ENCODE measurements at regions not wholly inside any gene's neighbourhood (a gene's known extent, or its start where the extent isn't known, plus 50 kb on each side); places are given as distances from the start of the nearest gene placed in this dataset.

DNA sequence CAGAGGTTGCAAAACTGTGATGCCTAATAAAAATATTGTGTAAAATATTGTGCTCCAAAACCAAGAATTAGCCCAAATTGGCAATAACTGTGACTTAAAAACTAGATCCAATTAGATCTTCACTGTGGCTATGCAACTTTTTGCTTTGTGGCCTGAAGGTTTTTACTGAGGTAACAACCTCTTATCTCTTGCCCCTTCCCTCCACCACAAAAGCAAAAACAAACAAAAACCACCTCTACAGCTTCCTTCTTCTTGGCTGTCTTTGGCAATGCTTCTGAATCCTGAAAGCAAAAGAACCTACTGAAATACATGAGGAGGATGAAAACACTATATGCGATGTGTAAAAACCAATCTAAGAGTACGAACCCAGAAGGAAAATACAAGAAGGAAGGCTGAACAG lies 226.7 kb upstream of the MBL2 start:
- DNase-seq, result no peak
- Histone ChIP-seq H4K20me1 (ENCODE audit: control insufficient read depth, insufficient read depth, low read length, poor library complexity, severe bottlenecking) (no peaks in the 10 kb centered on the region), H3K9me3 (ENCODE audit: control extremely low read depth in 1 of 3, control insufficient read depth in 2 of 3, insufficient read depth in 1 of 3, low read length in 2 of 3) (no peaks in the 10 kb centered on the region), H3K79me2 (ENCODE audit: control insufficient read depth, insufficient read depth, low read length) (no peaks in the 10 kb centered on the region), H2AFZ (ENCODE audit: insufficient read depth, low read depth, low read length, poor library complexity, severe bottlenecking) (no peak overlapping the region), H3K36me3 (replicated peaks in 1 of 2; ENCODE audit: control extremely low read depth in 1 of 2, control insufficient read depth in 1 of 2, extremely low read depth in 1 of 2, insufficient read depth in 2 of 2, low read length in 1 of 2) (no peaks in the 10 kb centered on the region), H3K4me3 (ENCODE audit: control extremely low read depth in 1 of 5, extremely low read depth in 1 of 5, insufficient read depth in 1 of 5, low read depth in 2 of 5, low read length in 4 of 5) (no peak overlapping the region), H3K27me3 (replicated peaks in 1 of 4; ENCODE audit: control extremely low read depth in 1 of 4, control insufficient read depth in 3 of 4, insufficient read depth in 4 of 4, low read length in 3 of 4) (no peaks in the 10 kb centered on the region), H3K4me2 (replicated peaks; ENCODE audit: low read depth, low read length, poor library complexity, severe bottlenecking) (no peak overlapping the region), H3K9ac (ENCODE audit: low read length) (no peak overlapping the region), H3K27ac (ENCODE audit: low read length in 2 of 2) (no peak overlapping the region), H3K4me1 (ENCODE audit: control insufficient read depth in 2 of 2, insufficient read depth in 2 of 2, low read length in 2 of 2) (no peaks in the 10 kb centered on the region)
- H3K4me1 Mint-ChIP-seq, result no peaks in the 10 kb centered on the region
- TF ChIP-seq, protein P1, sequence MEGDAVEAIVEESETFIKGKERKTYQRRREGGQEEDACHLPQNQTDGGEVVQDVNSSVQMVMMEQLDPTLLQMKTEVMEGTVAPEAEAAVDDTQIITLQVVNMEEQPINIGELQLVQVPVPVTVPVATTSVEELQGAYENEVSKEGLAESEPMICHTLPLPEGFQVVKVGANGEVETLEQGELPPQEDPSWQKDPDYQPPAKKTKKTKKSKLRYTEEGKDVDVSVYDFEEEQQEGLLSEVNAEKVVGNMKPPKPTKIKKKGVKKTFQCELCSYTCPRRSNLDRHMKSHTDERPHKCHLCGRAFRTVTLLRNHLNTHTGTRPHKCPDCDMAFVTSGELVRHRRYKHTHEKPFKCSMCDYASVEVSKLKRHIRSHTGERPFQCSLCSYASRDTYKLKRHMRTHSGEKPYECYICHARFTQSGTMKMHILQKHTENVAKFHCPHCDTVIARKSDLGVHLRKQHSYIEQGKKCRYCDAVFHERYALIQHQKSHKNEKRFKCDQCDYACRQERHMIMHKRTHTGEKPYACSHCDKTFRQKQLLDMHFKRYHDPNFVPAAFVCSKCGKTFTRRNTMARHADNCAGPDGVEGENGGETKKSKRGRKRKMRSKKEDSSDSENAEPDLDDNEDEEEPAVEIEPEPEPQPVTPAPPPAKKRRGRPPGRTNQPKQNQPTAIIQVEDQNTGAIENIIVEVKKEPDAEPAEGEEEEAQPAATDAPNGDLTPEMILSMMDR (IDR thresholded peaks at IDR 0.05), result no peak
- no peak for TF ChIP-seq EZH2 (IDR thresholded peaks at IDR 0.05; ENCODE audit: borderline replicate concordance, insufficient read depth, low read depth, low read length, poor library complexity, severe bottlenecking)
- H3K27ac Mint-ChIP-seq, result no peak overlapping the region
- H3K9me3 Mint-ChIP-seq (ENCODE audit: insufficient read depth), result no peaks in the 10 kb centered on the region
- ChIA-PET CTCF (no interaction called here), POLR2A (no interaction called here)
- intact Hi-C loops (cut with micrococcal nuclease), result no loop called here
- no peak for ATAC-seq (ENCODE audit: low read depth)
- WGBS (ENCODE audit: insufficient coverage), result no CpG with 5 or more reads among the region's 2 CpGs
- no peaks in the 10 kb centered on the region for H3K27me3 Mint-ChIP-seq
- no peak overlapping the region for H3K4me3 Mint-ChIP-seq

DNA sequence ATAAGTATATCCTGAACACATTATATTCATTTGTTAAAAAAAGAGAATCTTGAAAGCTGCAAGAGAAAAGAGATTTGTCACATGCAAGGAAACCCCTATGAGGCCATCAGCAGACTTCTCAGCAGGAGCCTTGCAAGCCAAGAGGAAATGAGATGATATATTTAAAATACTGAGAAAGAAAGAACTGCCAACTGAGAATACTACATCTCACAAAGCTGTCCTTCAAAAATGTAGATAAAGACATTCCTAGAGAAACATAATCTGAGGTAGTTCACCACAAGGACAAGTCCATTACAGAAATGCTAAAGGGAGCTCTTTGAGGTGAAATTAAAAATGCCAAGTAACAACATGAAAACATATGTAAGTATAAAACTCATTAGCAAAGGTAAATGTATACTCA lies 224.4 kb upstream of the MBL2 start:
- POLR2A ChIA-PET, result no interaction called here
- ATAC-seq (ENCODE audit: low read depth), result no peak
- DNase-seq, result no peak
- Histone ChIP-seq H3K4me2 (replicated peaks; ENCODE audit: low read depth, low read length, poor library complexity, severe bottlenecking) (no peak overlapping the region), H3K27ac (ENCODE audit: low read length in 2 of 2) (no peak overlapping the region), H2AFZ (ENCODE audit: insufficient read depth, low read depth, low read length, poor library complexity, severe bottlenecking) (no peak overlapping the region), H4K20me1 (ENCODE audit: control insufficient read depth, insufficient read depth, low read length, poor library complexity, severe bottlenecking) (no peaks in the 10 kb centered on the region), H3K4me1 (ENCODE audit: control insufficient read depth in 2 of 2, insufficient read depth in 2 of 2, low read length in 2 of 2) (no peaks in the 10 kb centered on the region), H3K27me3 (replicated peaks in 1 of 4; ENCODE audit: control extremely low read depth in 1 of 4, control insufficient read depth in 3 of 4, insufficient read depth in 4 of 4, low read length in 3 of 4) (no peaks in the 10 kb centered on the region), H3K36me3 (replicated peaks in 1 of 2; ENCODE audit: control extremely low read depth in 1 of 2, control insufficient read depth in 1 of 2, extremely low read depth in 1 of 2, insufficient read depth in 2 of 2, low read length in 1 of 2) (no peaks in the 10 kb centered on the region), H3K4me3 (ENCODE audit: control extremely low read depth in 1 of 5, extremely low read depth in 1 of 5, insufficient read depth in 1 of 5, low read depth in 2 of 5, low read length in 4 of 5) (no peak overlapping the region), H3K9ac (ENCODE audit: low read length) (no peak overlapping the region), H3K79me2 (ENCODE audit: control insufficient read depth, insufficient read depth, low read length) (no peaks in the 10 kb centered on the region), H3K9me3 (ENCODE audit: control extremely low read depth in 1 of 3, control insufficient read depth in 2 of 3, insufficient read depth in 1 of 3, low read length in 2 of 3) (no peaks in the 10 kb centered on the region)
- Mint-ChIP-seq H3K4me1 (no peaks in the 10 kb centered on the region), H3K9me3 (ENCODE audit: insufficient read depth) (peaks cover 2% of the 10 kb centered on the region), H3K27ac (no peak overlapping the region), H3K27me3 (no peaks in the 10 kb centered on the region), H3K4me3 (no peak overlapping the region)
- intact Hi-C loops (cut with micrococcal nuclease), result no loop called here
- no peak for TF ChIP-seq EZH2 (IDR thresholded peaks at IDR 0.05; ENCODE audit: borderline replicate concordance, insufficient read depth, low read depth, low read length, poor library complexity, severe bottlenecking)
- TF ChIP-seq, protein P1 (IDR thresholded peaks at IDR 0.05), result no peak
- CTCF ChIA-PET, result no interaction called here

Measured in B cell (primary cell).